Fibroblast of upper back skin (primary cell): ENCODE measurements at regions not wholly inside any gene's neighbourhood (a gene's known extent, or its start where the extent isn't known, plus 50 kb on each side); places are given as distances from the start of the nearest gene placed in this dataset.
"Not testable (repeated sequence)": the region's sequence is repeated elsewhere in the genome, so short reads cannot be mapped to it uniquely, and the experiment has no call there.

ENCODE experiments used
- DNase-seq: peaks from one replicate; pipeline ENCODE4 v3.0.0-alpha.2; 2013

- DNase-seq, result no peak
These were observed 227.9 kb downstream of the KTN1 start for GRCh38 chr14:55807881-55808379.

- DNase-seq, result no peak
These were observed 233.6 kb downstream of the KTN1 start for GRCh38 chr14:55813630-55814029.

- no peak for DNase-seq
These were observed 234.1 kb downstream of the KTN1 start for GRCh38 chr14:55814064-55814463.

GRCh38 chr14:55814873-55815272, 234.9 kb downstream of the KTN1 start:
- no peak for DNase-seq

- no peak for DNase-seq
These were observed 236.2 kb downstream of the KTN1 start for GRCh38 chr14:55816225-55816624.

- DNase-seq, result no peak
These were observed 239.8 kb downstream of the KTN1 start for GRCh38 chr14:55819610-55820304.

- DNase-seq, result no peak
These were observed 242.9 kb downstream of the KTN1 start for GRCh38 chr14:55822906-55823305.

- DNase-seq, result no peak
These were observed 252.3 kb downstream of the KTN1 start for GRCh38 chr14:55832122-55832911.

- DNase-seq, result no peak
These were observed 253.0 kb downstream of the KTN1 start for GRCh38 chr14:55832974-55833373.

- DNase-seq, result no peak
These were observed 254.4 kb downstream of the KTN1 start for GRCh38 chr14:55834390-55834789.

- DNase-seq, result no peak
These were observed 256.0 kb downstream of the KTN1 start for GRCh38 chr14:55835985-55836384.

- DNase-seq, result no peak
These were observed 257.5 kb downstream of the KTN1 start for GRCh38 chr14:55837467-55837866.

- no peak for DNase-seq
These were observed 258.6 kb downstream of the KTN1 start for GRCh38 chr14:55838529-55839052.

GRCh38 chr14:55839301-55839947, 259.4 kb downstream of the KTN1 start:
- not testable (repeated sequence) for DNase-seq

GRCh38 chr14:55840821-55841220, 260.8 kb downstream of the KTN1 start:
- DNase-seq, result no peak

GRCh38 chr14:55841625-55842024, 261.6 kb downstream of the KTN1 start:
- no peak for DNase-seq

- DNase-seq, result no peak
These were observed 263.9 kb downstream of the KTN1 start for GRCh38 chr14:55843718-55844403.

- peak; percentile 31 for DNase-seq
These were observed 266.2 kb downstream of the KTN1 start for GRCh38 chr14:55845963-55846825.

GRCh38 chr14:55846826-55847446, 266.9 kb downstream of the KTN1 start:
- DNase-seq, result peak; percentile 38

- DNase-seq, result peak; percentile 79
These were observed 267.8 kb downstream of the KTN1 start for GRCh38 chr14:55847766-55848165.

GRCh38 chr14:55848964-55849363, 269.0 kb downstream of the KTN1 start:
- no peak for DNase-seq
